ENCODE measurements at regions not wholly inside any gene's neighbourhood (a gene's known extent, or its start where the extent isn't known, plus 50 kb on each side); places are given as distances from the start of the nearest gene placed in this dataset.

DNA sequence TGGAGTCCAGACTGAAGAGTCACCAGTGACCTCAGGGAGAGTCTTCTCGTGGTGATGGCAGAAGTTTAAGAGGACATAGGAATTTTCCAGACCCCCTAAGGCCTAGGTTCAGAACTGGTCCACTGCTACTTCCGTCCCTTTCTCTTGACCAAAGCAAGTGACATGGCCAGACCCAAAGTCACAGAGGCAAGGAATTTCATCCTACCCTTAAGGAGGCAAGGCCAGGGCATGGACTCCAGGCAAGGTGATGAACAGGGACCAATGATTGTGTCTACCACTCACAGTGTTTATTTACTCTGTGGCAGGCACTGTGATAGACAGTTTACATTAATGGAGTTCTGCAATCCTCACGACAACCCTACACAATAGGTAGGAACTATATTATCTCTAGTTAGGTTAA, 265.1 kb downstream of the GLI2 start:
- no peak for DNase-seq

DNA sequence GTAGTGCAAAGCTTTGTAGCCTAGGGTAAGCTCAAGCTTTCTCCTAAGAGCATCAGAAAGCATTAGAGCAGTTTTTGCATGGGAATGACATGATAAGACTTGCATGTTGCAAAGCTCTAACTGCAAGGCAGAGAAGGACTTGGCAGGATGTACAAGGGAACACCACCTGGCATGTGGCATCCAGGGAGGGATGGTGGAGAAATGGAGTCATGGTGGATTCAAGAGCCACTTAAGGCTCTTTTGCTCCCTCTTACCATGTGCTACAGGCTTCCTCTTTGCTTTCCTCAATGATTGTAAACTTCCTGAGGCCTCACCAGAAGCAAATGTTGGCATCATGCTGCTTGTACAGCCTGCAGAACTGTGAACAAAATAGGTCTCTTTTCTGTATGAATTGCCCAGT, 266.0 kb downstream of the GLI2 start:
- DNase-seq = no peak

DNA sequence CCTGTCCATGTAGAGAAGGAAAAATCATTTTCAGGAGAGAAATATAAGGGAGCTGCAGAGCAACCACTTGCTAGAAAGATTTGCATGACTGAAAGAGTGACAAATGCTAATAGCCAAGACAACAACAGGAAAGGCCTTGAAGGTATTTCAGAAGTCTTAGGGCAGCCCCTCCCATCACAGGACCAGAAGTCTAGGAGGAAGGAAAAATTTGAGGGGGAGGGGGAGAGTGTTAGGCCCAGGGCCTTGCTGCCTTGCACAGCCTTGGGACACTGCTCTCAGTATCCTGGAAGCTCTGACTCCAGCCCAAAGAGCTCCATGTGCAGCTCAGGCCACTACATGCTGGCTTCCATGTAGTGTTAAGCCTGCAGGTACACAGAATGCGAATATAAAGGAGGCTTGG, 266.9 kb downstream of the GLI2 start:
- no peak for DNase-seq

DNA sequence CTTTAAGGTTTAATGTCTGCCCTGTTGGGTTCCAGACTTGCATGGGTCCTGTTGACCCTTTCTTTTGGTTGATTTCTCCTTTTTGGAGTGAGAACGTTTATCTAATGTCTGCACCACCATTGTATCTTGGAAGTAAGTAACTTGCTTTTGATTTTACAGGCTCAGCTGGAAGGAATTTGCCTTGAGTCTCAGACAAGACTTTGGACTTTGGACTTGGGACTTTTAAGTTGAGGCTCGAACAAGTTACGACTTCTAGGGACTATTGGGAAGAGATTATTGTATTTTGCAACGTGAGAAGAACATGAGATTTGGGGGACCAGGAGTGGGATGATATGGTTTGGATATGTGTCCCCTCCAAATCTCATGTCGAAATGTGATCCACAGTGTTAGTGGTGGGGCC, 267.7 kb downstream of the GLI2 start:
- no peak for DNase-seq

DNA sequence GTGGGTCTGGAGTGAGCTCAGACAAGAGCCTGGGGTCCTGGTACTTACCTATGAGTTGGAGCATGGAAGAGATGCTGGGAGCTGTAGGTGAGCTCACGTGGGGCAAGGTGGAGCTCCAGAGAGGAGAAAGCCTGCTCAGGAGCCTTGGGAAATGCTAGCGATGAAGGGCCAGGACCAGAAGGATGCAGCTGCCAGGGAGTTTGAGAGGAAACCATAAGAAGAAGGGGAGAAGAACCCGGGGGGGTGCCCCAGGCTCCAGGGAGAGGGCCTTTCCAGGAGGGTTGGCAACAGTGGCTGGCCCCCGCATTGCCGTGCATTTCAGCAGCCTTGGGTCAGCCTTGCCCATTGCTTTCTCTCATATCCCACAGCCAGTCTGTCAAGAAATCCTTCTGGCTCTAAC, 268.7 kb downstream of the GLI2 start:
- no peak for DNase-seq

DNA sequence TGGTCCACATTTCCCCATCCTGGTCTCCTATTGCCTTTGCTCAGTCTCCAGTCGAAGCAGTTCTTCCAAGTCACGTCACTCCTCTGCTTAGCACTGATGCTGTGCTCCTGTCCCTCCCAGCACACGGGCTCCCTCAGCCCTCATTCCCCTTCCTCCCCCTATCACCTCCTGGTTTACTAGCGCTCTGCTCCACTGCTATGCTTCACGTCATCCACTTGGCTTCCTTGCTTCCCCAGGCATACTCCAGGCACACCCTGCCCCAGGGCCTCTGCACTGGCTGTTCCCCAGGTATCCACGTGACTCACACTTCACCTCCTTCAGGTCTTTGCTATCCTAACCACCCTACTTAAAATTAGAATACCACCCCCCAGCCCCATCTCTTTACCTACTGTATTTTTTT, 269.3 kb downstream of the GLI2 start:
- no peak for DNase-seq

DNA sequence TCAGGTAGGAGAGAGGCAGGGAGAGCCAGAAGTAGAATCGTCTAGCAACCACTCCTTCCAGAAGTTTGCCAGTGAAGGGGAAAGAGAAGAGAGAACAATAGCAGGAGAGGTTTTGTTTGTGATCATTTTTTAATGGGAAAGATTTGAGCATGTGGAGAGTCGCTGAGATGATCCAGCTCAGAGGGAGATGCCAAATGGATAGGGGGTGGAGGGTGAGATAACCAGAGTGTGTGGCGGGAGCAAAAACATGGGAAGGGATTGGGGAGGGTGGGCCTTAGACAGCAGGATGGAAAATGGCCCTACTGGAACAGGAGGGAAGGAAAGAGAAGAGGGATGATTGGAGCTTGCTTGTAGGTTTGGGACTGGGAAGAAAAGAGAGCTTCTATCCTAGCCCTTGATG, 269.8 kb downstream of the GLI2 start:
- DNase-seq = no peak

DNA sequence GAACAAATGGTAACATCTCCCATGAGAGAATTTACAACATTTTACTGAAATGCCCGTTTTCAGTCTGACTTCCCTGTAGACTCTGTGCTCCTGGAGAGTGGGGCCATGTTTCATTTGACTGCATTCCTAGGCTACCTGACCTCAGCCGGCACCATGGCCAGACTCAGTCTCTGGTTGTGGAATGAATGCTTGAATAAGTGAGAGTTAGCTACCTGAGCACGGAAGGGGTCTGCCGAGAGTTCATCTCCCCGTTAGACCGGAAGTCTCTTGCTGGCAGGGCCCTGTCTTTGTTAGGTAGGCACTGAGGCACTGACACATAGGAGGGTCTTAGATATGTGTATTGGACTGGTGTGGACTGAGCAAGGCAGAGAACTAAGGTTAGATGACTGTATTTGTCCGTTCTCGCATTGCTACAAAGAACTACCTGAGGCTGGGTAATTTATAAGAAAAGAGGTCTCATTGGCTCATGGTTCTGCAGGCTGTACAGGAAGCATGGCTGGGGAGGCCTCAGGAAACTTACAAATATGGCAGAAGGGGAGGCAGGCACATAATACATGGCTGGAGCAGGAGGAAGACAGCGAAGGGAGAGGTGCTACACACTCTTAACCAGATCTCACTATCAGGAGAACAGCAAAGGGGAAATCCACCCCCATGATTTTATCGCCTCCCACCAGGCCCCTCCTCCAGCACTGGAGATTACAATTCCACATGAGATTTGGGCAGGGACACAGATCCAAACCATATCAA, 271.2 kb downstream of the GLI2 start:
- no peak for DNase-seq

DNA sequence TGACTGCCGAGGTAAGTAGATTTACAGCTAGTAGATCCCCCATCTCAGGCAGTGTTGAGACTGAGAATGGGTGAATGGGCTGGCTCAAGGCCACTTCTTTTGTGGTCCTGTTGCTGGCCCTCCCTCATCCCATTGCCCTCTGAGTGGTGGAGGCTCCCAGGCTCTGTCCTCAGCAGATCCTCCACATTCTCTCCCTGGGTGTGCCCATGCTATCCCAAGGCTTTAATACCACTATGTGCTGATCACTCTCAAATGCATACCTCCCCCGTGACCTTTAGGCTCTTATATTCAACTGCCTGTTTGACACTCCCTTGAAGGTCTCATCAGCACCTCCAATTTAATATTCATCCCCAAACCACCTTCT, 271.8 kb downstream of the GLI2 start:
- DNase-seq = no peak

DNA sequence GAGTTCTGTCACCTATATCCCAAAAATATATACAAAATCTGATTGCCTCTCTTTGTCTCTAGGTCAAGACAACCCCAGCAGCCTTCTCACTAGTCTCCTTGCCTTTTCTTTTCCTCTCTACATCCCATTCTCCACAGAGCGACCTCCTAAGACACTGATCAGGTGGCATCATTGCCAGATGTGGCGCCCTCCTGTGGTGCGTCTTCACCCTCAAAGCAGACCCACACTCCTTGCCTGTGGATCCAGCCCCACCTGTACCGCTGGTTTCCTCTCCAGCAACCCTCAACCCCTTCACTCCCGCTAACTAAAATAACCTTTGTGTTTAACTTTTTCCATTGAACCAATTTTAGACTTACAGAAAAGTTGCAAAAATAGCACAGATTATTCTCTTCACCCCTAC, 273.3 kb downstream of the GLI2 start:
- no peak for DNase-seq

DNA sequence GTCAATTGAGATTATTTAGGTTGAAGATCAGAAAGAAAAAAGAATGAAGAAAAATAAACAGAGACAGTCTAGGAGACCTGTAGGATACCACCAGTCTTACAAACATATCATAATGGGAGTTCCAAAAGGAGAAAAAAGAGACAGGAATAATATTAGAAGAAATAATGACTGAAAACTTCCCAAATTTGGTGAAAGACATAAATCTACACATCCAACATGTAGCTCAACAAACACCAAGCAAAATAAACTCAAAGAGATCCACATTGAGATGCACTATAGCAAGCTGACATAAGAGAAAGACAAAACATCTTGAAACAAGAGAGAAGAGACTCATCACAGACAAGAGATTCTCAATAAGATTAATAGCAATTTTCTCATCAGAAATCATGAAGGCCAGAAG, 274.0 kb downstream of the TFCP2L1 start:
- no peak for DNase-seq

DNA sequence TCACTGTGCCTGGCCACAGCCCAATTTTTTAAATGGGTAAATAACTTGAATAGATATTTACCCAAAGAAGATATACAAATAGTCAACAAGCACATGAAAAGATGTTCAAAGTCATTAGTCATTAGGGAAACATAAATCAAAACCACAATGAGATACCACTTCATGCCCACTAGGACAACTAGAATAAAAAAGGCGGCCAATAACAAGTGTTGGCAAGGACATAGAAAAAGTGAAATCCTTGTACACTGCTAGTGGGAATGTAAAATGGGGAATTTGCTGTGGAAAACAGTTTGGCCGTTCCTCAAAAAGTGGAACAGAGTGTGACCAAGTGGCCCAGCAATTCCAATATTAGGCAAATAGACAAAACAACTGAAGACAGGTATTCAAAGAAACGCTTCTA, 270.1 kb downstream of the TFCP2L1 start:
- no peak for DNase-seq

DNA sequence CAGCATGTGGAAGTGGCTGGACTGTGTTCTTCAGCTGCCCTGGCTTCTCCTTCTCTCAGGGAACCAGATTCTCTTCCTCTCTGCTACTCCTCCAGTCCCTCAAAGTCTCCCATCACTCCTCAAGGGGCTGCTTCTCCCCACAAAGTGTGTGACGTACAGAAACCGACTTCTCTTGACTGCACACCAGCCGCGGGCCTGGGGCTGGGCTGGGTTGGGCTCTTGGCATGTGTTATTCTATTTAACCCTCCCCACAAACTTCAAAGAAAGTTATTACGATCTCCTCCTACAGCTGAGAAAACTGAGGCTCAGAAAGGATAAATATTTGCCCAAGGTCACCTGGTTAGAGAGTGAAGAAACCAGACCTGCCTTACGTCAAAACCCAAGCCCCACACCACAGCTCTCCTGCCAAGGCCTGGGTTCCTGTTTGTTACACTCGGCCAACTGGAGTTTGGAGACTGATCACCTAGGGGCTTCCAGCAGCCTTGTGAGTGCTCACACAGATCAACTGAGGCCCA, 269.0 kb downstream of the TFCP2L1 start:
- DNase-seq = no peak

DNA sequence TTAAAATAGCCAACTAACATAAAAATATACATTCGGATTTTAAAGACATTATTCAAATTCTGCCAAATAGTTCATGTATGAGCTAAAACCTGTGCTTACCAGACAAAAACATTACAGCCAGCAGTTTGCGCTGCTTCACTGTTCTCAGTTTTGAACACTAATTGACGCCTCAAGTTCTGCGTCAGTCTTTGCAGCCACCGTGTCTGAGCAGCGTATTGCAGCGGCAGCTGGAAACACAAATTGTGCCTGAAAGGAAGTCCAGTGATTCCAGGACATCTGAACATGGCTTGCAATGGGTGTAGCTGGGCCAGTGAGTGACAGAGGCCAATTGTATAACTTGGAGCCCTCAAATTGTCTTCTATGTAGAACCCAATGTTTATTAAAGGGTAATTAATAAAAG, 267.6 kb downstream of the TFCP2L1 start:
- no peak for DNase-seq

DNA sequence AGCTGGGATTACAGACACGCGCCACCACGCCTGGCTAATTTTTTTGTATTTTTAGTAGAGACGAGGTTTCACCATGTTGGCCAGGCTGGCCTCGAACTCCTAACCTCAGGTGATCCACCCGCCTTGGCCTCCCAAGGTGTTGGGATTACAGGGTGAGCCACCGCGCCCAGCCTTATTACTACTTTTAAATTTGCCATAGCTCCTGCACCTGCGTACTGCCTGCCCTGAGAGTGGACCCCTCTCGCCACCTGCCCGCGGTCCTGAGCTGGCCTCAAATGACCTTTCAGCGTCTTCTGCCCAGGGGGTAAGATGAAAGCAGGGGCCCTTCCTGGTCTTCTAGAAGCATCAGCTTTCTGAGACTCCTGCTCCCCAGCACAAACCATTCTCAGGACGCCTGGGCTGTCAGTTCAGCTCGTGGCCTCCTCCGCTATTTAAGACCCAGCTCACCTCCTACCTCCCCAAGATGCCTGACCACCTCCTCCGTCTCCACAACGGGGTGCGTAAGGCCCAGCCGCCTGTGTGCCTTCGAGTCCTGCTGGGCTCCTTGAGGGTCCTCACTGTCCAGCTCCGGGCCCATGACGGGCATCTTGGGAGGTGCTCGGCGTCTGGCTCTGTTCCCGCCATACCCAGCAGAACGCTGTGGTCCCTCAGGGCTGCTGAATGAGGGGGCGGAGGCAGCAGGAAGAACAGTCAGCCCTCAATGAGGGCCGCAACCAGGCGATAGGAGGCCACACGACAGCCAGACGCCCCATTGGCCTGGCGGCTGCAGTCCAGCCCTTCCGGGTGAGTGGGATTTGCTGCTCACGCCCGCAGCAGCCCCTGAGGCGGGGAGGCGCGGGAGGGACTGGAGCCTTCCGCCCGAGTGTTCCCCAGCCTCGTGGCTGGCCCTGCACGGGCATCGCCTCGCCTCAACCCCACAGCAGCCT, 266.6 kb downstream of the TFCP2L1 start:
- DNase-seq = no peak

DNA sequence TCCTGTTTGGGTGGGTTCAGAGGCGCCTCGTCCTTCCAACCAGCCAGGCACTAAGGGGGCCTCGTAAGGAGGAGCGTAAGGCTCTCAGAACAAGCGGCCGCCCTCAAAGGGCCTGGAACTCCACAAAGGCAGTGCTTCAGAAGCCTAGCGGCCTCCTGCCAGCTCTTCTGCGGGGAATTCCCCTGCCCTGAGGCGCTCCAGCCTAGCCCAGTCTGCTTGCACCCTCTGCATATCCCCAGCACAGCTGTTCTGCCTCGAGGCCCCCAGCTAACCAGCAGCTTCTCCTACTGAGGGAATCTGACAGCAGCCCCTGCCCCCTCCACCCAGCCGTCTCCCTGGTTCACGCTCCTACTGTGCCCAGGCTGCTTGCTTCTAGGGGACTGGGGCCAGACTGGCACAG, 265.9 kb downstream of the TFCP2L1 start:
- DNase-seq = no peak

DNA sequence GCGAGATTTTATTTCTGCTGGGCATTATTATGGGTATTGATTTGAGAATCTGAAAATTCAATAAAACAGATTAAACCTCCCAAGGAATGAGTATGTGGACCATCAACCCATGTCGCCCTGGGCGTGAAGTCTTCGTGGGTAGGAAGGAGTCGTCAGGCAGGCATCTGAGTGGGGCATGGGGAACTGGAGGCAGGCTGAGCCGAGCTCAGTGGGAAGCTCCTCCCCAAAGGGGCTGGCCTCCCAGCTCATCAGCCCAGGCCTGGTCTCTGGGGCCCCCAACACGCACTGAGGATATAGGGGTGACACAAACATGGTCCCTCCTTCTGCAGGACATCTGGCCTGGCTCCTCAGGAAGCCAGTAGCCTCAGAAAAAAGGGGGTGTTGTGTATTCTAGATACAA, 265.2 kb downstream of the TFCP2L1 start:
- no peak for DNase-seq

DNA sequence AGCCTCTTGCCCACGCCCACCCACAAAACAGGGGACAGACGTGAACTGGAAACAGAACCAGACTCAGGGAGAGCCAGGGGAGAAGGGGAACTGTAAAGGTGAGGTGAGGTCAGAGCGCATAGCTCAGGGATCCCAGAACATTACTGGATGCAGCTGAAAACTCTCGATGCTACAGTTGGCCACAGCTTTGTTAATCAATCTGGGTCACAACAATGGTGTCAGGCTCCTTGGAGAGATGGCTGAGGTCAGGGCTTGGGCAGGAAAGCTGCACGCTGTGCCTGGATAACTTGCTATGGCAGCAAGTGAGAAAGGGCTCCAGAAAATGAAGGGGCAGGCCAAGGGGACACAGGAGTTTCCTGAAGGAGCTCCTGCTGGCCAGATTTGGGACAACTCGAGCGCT, 263.3 kb downstream of the TFCP2L1 start:
- DNase-seq = no peak

DNA sequence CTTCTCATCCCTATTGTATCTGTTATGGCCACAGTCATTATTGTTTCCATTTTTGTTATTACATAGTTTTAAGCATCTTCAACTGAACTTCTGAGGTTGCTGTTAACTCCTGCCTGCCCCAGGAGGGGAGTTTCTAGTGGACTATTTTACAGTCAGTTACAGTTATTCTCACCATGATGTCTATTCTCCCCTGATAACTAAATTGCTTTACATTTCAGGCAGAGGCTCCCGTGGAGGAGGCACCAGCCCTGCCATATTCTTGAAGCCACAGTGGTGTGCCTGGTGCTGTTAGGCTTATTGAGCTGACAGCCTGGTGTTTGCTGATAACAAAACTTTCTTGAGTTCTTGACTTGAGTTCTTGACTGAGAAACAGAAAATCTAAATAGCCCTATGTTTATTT, 256.4 kb downstream of the TFCP2L1 start:
- DNase-seq = no peak

DNA sequence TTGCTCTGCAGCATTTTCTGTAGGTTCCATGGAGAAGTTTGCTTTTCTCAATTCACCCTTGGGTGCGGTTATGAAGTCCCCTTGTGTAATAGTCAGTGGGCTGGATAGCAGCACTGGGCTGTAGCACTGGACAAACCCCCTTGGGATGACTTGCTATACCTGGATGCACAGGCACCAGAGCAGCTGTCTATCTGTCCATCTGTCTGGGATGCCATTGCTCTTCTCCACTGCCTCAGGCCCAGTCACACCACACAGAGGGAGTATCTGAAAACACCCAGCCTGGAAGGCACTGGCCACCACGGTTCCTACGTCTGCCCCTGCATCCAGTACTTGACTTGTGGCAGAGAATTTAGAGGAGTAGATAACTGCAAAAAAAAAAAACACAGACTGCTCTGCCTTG, 254.5 kb downstream of the TFCP2L1 start:
- no peak for DNase-seq

DNA sequence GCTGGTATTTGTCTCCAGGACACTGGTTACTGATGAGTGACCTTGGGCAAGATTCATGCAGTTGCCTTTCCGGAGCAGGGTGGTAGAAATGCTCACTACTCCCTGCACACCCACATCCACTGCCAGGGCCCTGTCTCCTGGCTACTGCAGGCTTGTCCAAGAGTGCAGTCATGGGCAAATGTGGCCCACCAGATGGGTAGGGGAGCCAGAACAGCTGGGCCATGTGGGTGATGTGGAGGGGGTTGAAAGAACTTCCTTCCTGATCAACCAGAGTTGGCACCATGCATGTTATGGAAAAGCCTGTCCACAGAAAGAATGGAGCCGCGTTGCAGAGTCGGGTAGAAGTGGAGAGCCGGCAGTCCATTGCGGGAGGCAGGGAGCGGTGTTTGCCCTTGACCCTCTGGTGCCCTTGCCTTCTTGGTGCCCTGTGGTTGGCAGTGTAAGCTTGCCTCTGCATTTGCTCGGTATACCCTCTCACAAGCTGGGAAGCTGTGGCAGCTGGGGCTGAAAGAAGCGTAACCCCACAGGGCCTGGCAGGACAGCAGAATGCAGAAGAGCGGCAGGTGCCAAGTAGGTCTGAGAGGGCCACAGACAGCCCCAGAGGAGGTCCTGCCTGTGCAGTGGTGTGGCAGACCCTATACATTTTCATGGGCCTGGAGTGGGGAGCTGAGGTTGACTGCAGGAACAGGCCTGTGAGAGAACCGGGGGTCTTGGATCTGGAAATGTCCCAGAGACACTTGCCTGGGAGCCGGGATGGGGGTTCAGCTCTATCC, 253.2 kb downstream of the TFCP2L1 start:
- no peak for DNase-seq

DNA sequence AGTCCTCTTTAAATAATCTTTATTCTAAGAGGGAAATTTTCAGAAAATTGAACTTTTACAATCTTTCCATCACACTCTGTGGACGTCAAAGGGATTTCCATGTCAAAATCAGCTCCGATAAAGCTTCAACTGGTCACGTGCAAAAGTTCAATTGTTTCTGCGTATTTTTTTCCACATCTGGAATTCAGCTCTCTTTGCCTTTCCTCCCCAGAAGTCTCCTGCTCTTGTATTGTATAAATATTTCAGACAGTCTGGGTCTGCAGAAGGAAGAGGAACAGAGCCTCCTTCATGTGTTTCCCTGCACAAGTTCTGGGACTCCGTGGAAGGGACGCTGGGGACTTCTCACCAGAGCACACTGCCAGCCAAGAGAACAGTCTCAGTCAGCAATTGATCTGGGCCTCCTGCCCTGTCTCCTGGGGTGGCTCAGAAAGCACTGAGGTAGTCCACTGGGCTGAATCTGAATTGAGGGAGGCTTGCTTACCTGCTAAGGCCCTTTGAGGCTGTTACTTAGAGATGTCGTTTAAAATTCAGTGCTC, 251.5 kb downstream of the TFCP2L1 start:
- no peak for DNase-seq

DNA sequence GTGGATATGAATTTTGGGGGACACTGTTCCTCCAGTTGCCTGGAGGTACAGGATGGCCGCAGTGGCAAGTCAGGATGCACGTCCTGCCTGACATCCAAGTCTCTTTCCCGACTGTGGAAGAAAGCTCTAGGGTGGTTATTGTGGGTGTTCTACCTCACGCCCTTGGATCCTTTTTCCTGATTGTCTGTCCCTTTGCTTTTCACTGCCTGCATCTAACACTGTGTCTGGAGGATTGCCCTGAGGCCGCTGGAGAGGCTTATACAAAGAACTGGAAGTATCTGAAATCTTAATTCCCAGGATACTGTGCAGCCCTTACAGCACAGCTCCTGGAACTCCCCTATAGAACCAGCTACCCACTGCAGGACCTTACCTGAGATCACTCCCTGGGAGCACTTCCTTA, 250.5 kb downstream of the TFCP2L1 start:
- DNase-seq = no peak
